ENCODE measurements at regions not wholly inside any gene's neighbourhood (a gene's known extent, or its start where the extent isn't known, plus 50 kb on each side); places are given as distances from the start of the nearest gene placed in this dataset.

GRCh38 chr3:117130222-117130621, 420.6 kb downstream of the TUSC7 start:
- TF ChIP-seq ZFP30 (CRISPR knock-in tag; IDR thresholded peaks at IDR 0.05) (no peak), GLIS3 (CRISPR knock-in tag; IDR thresholded peaks at IDR 0.05) (no peak), TCF4 (CRISPR knock-in tag; IDR thresholded peaks at IDR 0.05; ENCODE audit: borderline replicate concordance) (no peak)
- no peak for ATAC-seq

- no peak for ATAC-seq
- TF ChIP-seq ZFP30 (CRISPR knock-in tag; IDR thresholded peaks at IDR 0.05) = no peak
- no peak for TF ChIP-seq TOX (CRISPR knock-in tag; IDR thresholded peaks at IDR 0.05; ENCODE audit: borderline replicate concordance)
- TF ChIP-seq ARNTL (CRISPR knock-in tag; IDR thresholded peaks at IDR 0.05; ENCODE audit: borderline replicate concordance, low read depth) = no peak
- TF ChIP-seq ISL1 (CRISPR knock-in tag; IDR thresholded peaks at IDR 0.05) = no peak
- no peak for TF ChIP-seq ZC3H10 (CRISPR knock-in tag; IDR thresholded peaks at IDR 0.05)
- TF ChIP-seq ZNF565 (CRISPR knock-in tag; conservative IDR thresholded peaks at IDR 0.05; ENCODE audit: low read depth) = no peak
- no peak for TF ChIP-seq ESRRG (CRISPR knock-in tag; IDR thresholded peaks at IDR 0.05)
- no peak for TF ChIP-seq SNAI2 (CRISPR knock-in tag; IDR thresholded peaks at IDR 0.05)
- no peak for TF ChIP-seq CSDC2 (CRISPR knock-in tag; IDR thresholded peaks at IDR 0.05)
- no peak for TF ChIP-seq TSHZ2 (CRISPR knock-in tag; IDR thresholded peaks at IDR 0.05)
- TF ChIP-seq ZNF70 (CRISPR knock-in tag; IDR thresholded peaks at IDR 0.05) = no peak
Observed at GRCh38 chr3:117131259-117131658, 421.7 kb downstream of the TUSC7 start.

- TF ChIP-seq ESRRG (CRISPR knock-in tag; IDR thresholded peaks at IDR 0.05) (no peak), ZFP3 (CRISPR knock-in tag; IDR thresholded peaks at IDR 0.05) (no peak), TOX (CRISPR knock-in tag; IDR thresholded peaks at IDR 0.05; ENCODE audit: borderline replicate concordance) (no peak), TSHZ2 (CRISPR knock-in tag; IDR thresholded peaks at IDR 0.05) (no peak), GLIS3 (CRISPR knock-in tag; IDR thresholded peaks at IDR 0.05) (no peak), RARB (CRISPR knock-in tag; IDR thresholded peaks at IDR 0.05) (no peak), CSRNP3 (CRISPR knock-in tag; IDR thresholded peaks at IDR 0.05) (no peak), TCF4 (CRISPR knock-in tag; IDR thresholded peaks at IDR 0.05; ENCODE audit: borderline replicate concordance) (no peak), ZNF70 (CRISPR knock-in tag; IDR thresholded peaks at IDR 0.05) (no peak), SNAI2 (CRISPR knock-in tag; IDR thresholded peaks at IDR 0.05) (no peak), ZNF8 (CRISPR knock-in tag; IDR thresholded peaks at IDR 0.05) (no peak), ZFP30 (CRISPR knock-in tag; IDR thresholded peaks at IDR 0.05) (no peak)
- TF ChIP-seq, protein P1, sequence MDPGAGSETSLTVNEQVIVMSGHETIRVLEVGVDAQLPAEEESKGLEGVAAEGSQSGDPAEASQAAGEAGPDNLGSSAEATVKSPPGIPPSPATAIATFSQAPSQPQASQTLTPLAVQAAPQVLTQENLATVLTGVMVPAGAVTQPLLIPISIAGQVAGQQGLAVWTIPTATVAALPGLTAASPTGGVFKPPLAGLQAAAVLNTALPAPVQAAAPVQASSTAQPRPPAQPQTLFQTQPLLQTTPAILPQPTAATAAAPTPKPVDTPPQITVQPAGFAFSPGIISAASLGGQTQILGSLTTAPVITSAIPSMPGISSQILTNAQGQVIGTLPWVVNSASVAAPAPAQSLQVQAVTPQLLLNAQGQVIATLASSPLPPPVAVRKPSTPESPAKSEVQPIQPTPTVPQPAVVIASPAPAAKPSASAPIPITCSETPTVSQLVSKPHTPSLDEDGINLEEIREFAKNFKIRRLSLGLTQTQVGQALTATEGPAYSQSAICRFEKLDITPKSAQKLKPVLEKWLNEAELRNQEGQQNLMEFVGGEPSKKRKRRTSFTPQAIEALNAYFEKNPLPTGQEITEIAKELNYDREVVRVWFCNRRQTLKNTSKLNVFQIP (CRISPR knock-in tag; IDR thresholded peaks at IDR 0.05; ENCODE audit: borderline replicate concordance, low read depth) = no peak
- no peak for ATAC-seq
Observed at GRCh38 chr3:117133066-117133465, 423.5 kb downstream of the TUSC7 start.

DNA sequence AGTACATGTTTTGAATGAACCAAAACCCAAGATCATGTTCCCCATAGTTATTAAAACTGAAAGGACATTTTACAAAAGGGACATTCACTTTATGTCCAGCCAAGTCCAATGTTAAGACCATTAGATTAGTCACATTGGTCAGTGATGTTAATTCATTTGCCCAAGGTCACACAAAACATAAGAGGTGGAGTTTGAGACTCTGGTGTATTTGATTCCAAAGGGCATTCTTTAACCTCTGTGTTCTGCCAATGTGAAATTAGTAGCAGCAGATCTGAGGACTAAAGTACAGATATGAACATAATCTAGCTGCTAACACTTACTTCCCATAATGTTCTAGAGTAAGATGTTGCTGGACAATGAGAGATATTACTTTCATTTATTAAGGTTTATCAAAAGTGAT, 425.6 kb downstream of the TUSC7 start:
- ATAC-seq = no peak
- no peak for TF ChIP-seq ZFP3 (CRISPR knock-in tag; IDR thresholded peaks at IDR 0.05)
- TF ChIP-seq GLIS3 (CRISPR knock-in tag; IDR thresholded peaks at IDR 0.05) = no peak
- no peak for TF ChIP-seq TSHZ2 (CRISPR knock-in tag; IDR thresholded peaks at IDR 0.05)
- TF ChIP-seq, protein P2, sequence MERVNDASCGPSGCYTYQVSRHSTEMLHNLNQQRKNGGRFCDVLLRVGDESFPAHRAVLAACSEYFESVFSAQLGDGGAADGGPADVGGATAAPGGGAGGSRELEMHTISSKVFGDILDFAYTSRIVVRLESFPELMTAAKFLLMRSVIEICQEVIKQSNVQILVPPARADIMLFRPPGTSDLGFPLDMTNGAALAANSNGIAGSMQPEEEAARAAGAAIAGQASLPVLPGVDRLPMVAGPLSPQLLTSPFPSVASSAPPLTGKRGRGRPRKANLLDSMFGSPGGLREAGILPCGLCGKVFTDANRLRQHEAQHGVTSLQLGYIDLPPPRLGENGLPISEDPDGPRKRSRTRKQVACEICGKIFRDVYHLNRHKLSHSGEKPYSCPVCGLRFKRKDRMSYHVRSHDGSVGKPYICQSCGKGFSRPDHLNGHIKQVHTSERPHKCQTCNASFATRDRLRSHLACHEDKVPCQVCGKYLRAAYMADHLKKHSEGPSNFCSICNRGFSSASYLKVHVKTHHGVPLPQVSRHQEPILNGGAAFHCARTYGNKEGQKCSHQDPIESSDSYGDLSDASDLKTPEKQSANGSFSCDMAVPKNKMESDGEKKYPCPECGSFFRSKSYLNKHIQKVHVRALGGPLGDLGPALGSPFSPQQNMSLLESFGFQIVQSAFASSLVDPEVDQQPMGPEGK (CRISPR knock-in tag; IDR thresholded peaks at IDR 0.05; ENCODE audit: borderline replicate concordance) = no peak
- TF ChIP-seq, protein P1 (CRISPR knock-in tag; IDR thresholded peaks at IDR 0.05; ENCODE audit: borderline replicate concordance, low read depth) = no peak

Measured in SK-N-SH treated with all-trans-retinoic acid at 6 μM for 48 hours (cell line).